COLO668 (cell line): ENCODE measurements at regions not wholly inside any gene's neighbourhood (a gene's known extent, or its start where the extent isn't known, plus 50 kb on each side); places are given as distances from the start of the nearest gene placed in this dataset.

Source experiments
- DNase-seq: peaks from one replicate; lab custom pipeline; 2025; ENCODE audit not compliant: unreplicated experiment; lab: John Stamatoyannopoulos, UW

DNA sequence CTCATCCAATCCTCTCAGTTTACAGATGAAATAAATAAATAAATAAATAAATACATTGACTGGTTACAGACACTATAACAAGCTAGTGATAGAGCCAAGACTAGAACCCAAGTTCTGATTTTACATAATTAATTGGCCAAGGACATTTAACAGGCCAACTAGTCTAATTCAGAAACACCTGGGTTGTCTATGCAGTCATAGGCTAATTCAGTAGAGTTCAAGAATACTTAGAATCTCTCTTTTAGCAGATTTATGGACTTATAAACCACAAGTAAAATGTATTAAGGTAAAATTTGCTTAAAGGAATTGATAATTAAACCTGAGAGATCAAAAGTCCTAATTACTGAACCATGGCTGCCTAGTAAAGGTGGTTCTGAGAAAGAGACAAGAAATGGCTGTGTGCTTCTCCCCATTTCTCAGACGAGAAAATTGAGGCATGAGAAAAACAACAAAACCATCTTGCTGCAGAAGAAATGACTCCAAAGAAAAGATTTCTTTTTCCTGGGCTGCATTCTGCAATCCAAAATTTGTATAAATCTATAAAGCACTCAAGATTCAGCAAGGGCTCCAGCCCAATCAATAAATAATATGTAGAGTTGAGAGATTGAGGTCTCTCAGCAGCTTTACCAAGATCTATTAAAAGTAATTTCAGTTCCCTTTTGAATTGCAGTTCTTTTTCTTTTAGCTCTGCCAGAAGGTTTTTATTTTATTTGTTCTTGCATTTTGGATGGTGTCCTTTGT, 98.3 kb downstream of the DUSP10 start:
- no peak for DNase-seq

GRCh38 chr1:221644145-221644448, 97.8 kb downstream of the DUSP10 start:
- no peak for DNase-seq

- no peak for DNase-seq
Observed at GRCh38 chr1:221644663-221645258, 97.1 kb downstream of the DUSP10 start.

DNA sequence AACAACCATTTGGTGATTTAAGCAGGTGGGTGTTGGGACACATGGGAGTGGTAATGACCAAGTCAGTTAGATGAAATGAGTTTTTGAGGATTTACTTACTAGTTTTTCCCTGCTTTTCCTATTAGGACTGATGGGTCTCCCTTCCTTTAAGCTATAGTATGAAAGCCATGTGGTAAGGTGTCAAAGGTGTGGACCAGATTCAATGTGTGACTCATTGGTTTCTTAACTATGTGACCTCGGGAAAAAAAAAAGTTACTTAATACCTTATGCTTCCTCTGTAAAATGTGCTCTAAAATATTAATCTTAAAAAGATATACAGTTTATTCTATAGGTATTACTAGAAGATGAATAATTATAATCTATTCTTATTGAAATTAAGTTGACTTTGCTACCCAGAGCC, 93.7 kb downstream of the DUSP10 start:
- no peak for DNase-seq
